ENCODE measurements at regions not wholly inside any gene's neighbourhood (a gene's known extent, or its start where the extent isn't known, plus 50 kb on each side); places are given as distances from the start of the nearest gene placed in this dataset.

GRCh38 chr7:136229790-136230189 is 252.6 kb upstream of the MTPN start:
- H3K27ac ChIP-seq = no peak overlapping the region
- ATAC-seq (ENCODE audit: insufficient number of reproducible peaks, low FRiP score, low read depth) (no peak), DNase-seq (ENCODE audit: low spot score) (no peak)
- TF ChIP-seq, protein P1, sequence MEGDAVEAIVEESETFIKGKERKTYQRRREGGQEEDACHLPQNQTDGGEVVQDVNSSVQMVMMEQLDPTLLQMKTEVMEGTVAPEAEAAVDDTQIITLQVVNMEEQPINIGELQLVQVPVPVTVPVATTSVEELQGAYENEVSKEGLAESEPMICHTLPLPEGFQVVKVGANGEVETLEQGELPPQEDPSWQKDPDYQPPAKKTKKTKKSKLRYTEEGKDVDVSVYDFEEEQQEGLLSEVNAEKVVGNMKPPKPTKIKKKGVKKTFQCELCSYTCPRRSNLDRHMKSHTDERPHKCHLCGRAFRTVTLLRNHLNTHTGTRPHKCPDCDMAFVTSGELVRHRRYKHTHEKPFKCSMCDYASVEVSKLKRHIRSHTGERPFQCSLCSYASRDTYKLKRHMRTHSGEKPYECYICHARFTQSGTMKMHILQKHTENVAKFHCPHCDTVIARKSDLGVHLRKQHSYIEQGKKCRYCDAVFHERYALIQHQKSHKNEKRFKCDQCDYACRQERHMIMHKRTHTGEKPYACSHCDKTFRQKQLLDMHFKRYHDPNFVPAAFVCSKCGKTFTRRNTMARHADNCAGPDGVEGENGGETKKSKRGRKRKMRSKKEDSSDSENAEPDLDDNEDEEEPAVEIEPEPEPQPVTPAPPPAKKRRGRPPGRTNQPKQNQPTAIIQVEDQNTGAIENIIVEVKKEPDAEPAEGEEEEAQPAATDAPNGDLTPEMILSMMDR (IDR thresholded peaks at IDR 0.05) = no peak
- H3K4me1 ChIP-seq (ENCODE audit: control insufficient read depth in 1 of 2, low read depth in 2 of 2) = no peaks in the 10 kb centered on the region
- no peaks in the 10 kb centered on the region for H3K36me3 ChIP-seq
- no peak overlapping the region for H3K4me3 ChIP-seq
- no peaks in the 10 kb centered on the region for H3K27me3 ChIP-seq (replicated peaks; ENCODE audit: insufficient read depth)
- H3K9me3 ChIP-seq = no peaks in the 10 kb centered on the region

GRCh38 chr7:136228171-136228570 is 251.0 kb upstream of the MTPN start:
- ATAC-seq (ENCODE audit: insufficient number of reproducible peaks, low FRiP score, low read depth) (no peak), DNase-seq (ENCODE audit: low spot score) (no peak)
- Histone ChIP-seq H3K4me3 (no peak overlapping the region), H3K27ac (no peak overlapping the region), H3K4me1 (ENCODE audit: control insufficient read depth in 1 of 2, low read depth in 2 of 2) (no peaks in the 10 kb centered on the region), H3K9me3 (no peaks in the 10 kb centered on the region), H3K36me3 (no peaks in the 10 kb centered on the region), H3K27me3 (replicated peaks; ENCODE audit: insufficient read depth) (no peaks in the 10 kb centered on the region)
- TF ChIP-seq, protein P1 (IDR thresholded peaks at IDR 0.05) = no peak

GRCh38 chr7:136214356-136214755 is 237.2 kb upstream of the MTPN start:
- TF ChIP-seq, protein P1 (IDR thresholded peaks at IDR 0.05) = no peak
- Histone ChIP-seq H3K27ac (no peak overlapping the region), H3K4me1 (ENCODE audit: control insufficient read depth in 1 of 2, low read depth in 2 of 2) (no peaks in the 10 kb centered on the region), H3K27me3 (replicated peaks; ENCODE audit: insufficient read depth) (no peaks in the 10 kb centered on the region), H3K4me3 (no peak overlapping the region), H3K9me3 (no peaks in the 10 kb centered on the region), H3K36me3 (no peaks in the 10 kb centered on the region)
- DNase-seq (ENCODE audit: low spot score) (no peak), ATAC-seq (ENCODE audit: insufficient number of reproducible peaks, low FRiP score, low read depth) (no peak)

DNA sequence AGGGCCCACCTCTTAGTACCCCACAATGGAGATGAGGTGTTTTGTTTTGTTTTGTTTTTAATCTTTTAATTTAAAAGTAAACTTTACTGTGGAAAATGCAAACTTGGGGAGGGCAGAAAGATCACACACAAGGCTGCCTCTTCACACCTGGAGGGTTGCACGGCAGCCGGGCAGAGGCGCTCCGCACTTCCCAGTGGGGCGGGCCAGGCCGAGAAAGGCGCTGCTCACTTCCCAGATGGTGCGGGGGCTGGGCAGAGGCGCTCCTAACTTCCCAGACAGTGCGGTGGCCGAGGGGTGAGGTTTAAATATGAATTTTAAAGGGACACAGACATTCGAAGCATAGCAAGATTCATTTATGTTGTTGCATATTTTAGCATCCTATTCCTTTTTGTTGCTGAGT is 235.9 kb upstream of the MTPN start:
- Histone ChIP-seq H3K27me3 (replicated peaks; ENCODE audit: insufficient read depth) (no peaks in the 10 kb centered on the region), H3K4me1 (ENCODE audit: control insufficient read depth in 1 of 2, low read depth in 2 of 2) (no peaks in the 10 kb centered on the region), H3K27ac (no peak overlapping the region), H3K4me3 (no peak overlapping the region), H3K36me3 (no peaks in the 10 kb centered on the region), H3K9me3 (no peaks in the 10 kb centered on the region)
- TF ChIP-seq, protein P1 (IDR thresholded peaks at IDR 0.05) = no peak
- no peak for ATAC-seq (ENCODE audit: insufficient number of reproducible peaks, low FRiP score, low read depth)
- DNase-seq (ENCODE audit: low spot score) = no peak

GRCh38 chr7:136210664-136211063 is 233.5 kb upstream of the MTPN start:
- no peaks in the 10 kb centered on the region for H3K36me3 ChIP-seq
- no peaks in the 10 kb centered on the region for H3K9me3 ChIP-seq
- DNase-seq (ENCODE audit: low spot score) = no peak
- ATAC-seq (ENCODE audit: insufficient number of reproducible peaks, low FRiP score, low read depth) = no peak
- no peaks in the 10 kb centered on the region for H3K4me1 ChIP-seq (ENCODE audit: control insufficient read depth in 1 of 2, low read depth in 2 of 2)
- TF ChIP-seq, protein P1 (IDR thresholded peaks at IDR 0.05) = no peak
- no peaks in the 10 kb centered on the region for H3K27me3 ChIP-seq (replicated peaks; ENCODE audit: insufficient read depth)
- H3K4me3 ChIP-seq = no peak overlapping the region
- H3K27ac ChIP-seq = no peak overlapping the region
